GM23338 (cell line): ENCODE measurements at regions not wholly inside any gene's neighbourhood (a gene's known extent, or its start where the extent isn't known, plus 50 kb on each side); places are given as distances from the start of the nearest gene placed in this dataset.

ENCODE experiments used
- ATAC-seq: fragments of 200-7000 bp; cut with Tn5 transposase; 3 replicates; pipeline ENCODE4 v1.9.1; 2020
- DNase-seq: peaks from one replicate; pipeline ENCODE4 v3.0.0-alpha.2; 2015; ENCODE audit warnings: low spot score
- H2AFZ ChIP-seq: fragments of 200-600 bp; sonication (generic); 2 replicates; pipeline ENCODE4 v1.8.0; 2016; ENCODE audit warnings: antibody characterized with exemption, mild to moderate bottlenecking, moderate library complexity
- H3F3A ChIP-seq: fragments of 200-600 bp; sonication (generic); replicated peaks from 2 replicates; pipeline ENCODE4 v1.8.0; 2017; ENCODE audit warnings: antibody characterized with exemption, mixed run types, low read depth
- H3K27ac ChIP-seq: fragments of 200-600 bp; sonication (generic); 2 replicates; pipeline ENCODE4 v1.6.1; 2016; ENCODE audit warnings: low read depth
- H3K27me3 ChIP-seq: fragments of 200-600 bp; sonication (generic); 2 replicates; pipeline ENCODE4 v1.8.0; 2016; ENCODE audit warnings: mild to moderate bottlenecking, mixed run types, moderate library complexity; ENCODE audit not compliant: insufficient read depth
- H3K36me3 ChIP-seq: fragments of 200-600 bp; sonication (generic); 2 replicates; pipeline ENCODE4 v1.8.0; 2016; ENCODE audit warnings: mild to moderate bottlenecking; ENCODE audit not compliant: insufficient read depth
- H3K4me1 ChIP-seq: fragments of 200-600 bp; sonication (generic); 2 replicates; pipeline ENCODE4 v1.8.0; 2016; ENCODE audit warnings: mild to moderate bottlenecking, moderate library complexity; ENCODE audit not compliant: insufficient read depth
- H3K4me2 ChIP-seq: fragments of 200-600 bp; sonication (generic); 2 replicates; pipeline ENCODE4 v1.7.1; 2017; ENCODE audit warnings: mixed run types
- H3K4me3 ChIP-seq: fragments of 200-600 bp; sonication (generic); 2 replicates; pipeline ENCODE4 v1.6.1; 2016; ENCODE audit warnings: mixed run types
- H3K79me2 ChIP-seq: fragments of 200-600 bp; sonication (generic); replicated peaks from 2 replicates; pipeline ENCODE4 v1.8.0; 2017; ENCODE audit warnings: mild to moderate bottlenecking; ENCODE audit not compliant: insufficient read depth
- H3K9me2 ChIP-seq: fragments of 200-600 bp; sonication (generic); 2 replicates; pipeline ENCODE4 v1.8.0; 2017; ENCODE audit not compliant: insufficient read depth
- H4K20me1 ChIP-seq: fragments of 200-600 bp; sonication (generic); replicated peaks from 2 replicates; pipeline ENCODE4 v1.8.0; 2017; ENCODE audit warnings: mild to moderate bottlenecking; ENCODE audit not compliant: insufficient read depth
- H3K27ac Mint-ChIP-seq: 2 replicates; pipeline ENCODE4 v1.8.0; 2020; ENCODE audit warnings: inconsistent platforms, mild to moderate bottlenecking, moderate library complexity, mixed read lengths
- H3K27me3 Mint-ChIP-seq: 3 replicates; pipeline ENCODE4 v1.8.0; 2022; ENCODE audit warnings: low read depth, mild to moderate bottlenecking, moderate library complexity, mixed read lengths, inconsistent platforms; ENCODE audit not compliant: insufficient read depth, poor library complexity
- H3K36me3 Mint-ChIP-seq: 3 replicates; pipeline ENCODE4 v1.8.0; 2021; ENCODE audit warnings: low read depth, mild to moderate bottlenecking, inconsistent platforms, moderate library complexity, mixed read lengths
- H3K4me1 Mint-ChIP-seq: 3 replicates; pipeline ENCODE4 v1.8.0; 2020; ENCODE audit warnings: mild to moderate bottlenecking, inconsistent platforms, mixed read lengths
- H3K4me3 Mint-ChIP-seq: 3 replicates; pipeline ENCODE4 v1.8.0; 2021; ENCODE audit warnings: moderate library complexity, mild to moderate bottlenecking, inconsistent platforms, mixed read lengths
- H3K9me3 Mint-ChIP-seq: 3 replicates; pipeline ENCODE4 v1.8.0; 2020; ENCODE audit warnings: moderate library complexity, mild to moderate bottlenecking, inconsistent platforms, mixed read lengths
- CREB1 ChIP-seq: fragments of 250-450 bp; sonication (Bioruptor Pico); IDR thresholded peaks from 2 replicates; pipeline ENCODE4 v1.5.0; 2020; ENCODE audit warnings: low read depth, mild to moderate bottlenecking, moderate library complexity
- CTCF ChIP-seq, 2 experiments: fragments of 200-600 bp in 1 of 2; sonication (generic) in 1 of 2; conservative IDR thresholded peaks; 2 replicates each; pipeline versions ENCODE4 v1.5.1 to v1.6.1; 2016 to 2017; ENCODE audit warnings: antibody characterized with exemption in 2 of 2, low read depth in 2 of 2, mild to moderate bottlenecking in 2 of 2, moderate library complexity in 1 of 2
- EZH2 ChIP-seq: fragments of 200-600 bp; sonication (generic); IDR thresholded peaks from one replicate; pipeline ENCODE4 v1.8.0; 2017; ENCODE audit warnings: antibody characterized with exemption, mild to moderate bottlenecking, low read depth; ENCODE audit not compliant: unreplicated experiment
- NANOG ChIP-seq: IDR thresholded peaks from 2 replicates; pipeline ENCODE4 v1.6.1; 2016; ENCODE audit warnings: antibody characterized with exemption, borderline replicate concordance
- POLR2AphosphoS5 ChIP-seq: IDR thresholded peaks from 2 replicates; pipeline ENCODE4 v1.6.1; 2016; ENCODE audit warnings: antibody characterized with exemption, low read depth
- REST ChIP-seq: IDR thresholded peaks from one replicate; pipeline ENCODE4 v1.6.1; 2018; ENCODE audit warnings: antibody characterized with exemption; ENCODE audit not compliant: unreplicated experiment
- STAT1 ChIP-seq: IDR thresholded peaks from one replicate; pipeline ENCODE4 v1.6.1; 2016; ENCODE audit warnings: antibody characterized with exemption; ENCODE audit not compliant: unreplicated experiment
- ZNF331 ChIP-seq: fragments of 250-450 bp; sonication (Bioruptor Pico); IDR thresholded peaks from 2 replicates; pipeline ENCODE4 v1.5.0; 2020; ENCODE audit warnings: low read depth, mild to moderate bottlenecking, moderate library complexity
- ZNF462 ChIP-seq: fragments of 250-450 bp; sonication (Bioruptor Pico); IDR thresholded peaks from 2 replicates; pipeline ENCODE4 v1.5.0; 2020; ENCODE audit warnings: mild to moderate bottlenecking, moderate library complexity

GRCh38 chr14:22291406-22291805 is 297.6 kb downstream of the DAD1 start:
- peaks cover 2% of the 10 kb centered on the region; the same call in 1 of the 2 replicates for H3K9me2 ChIP-seq
- ATAC-seq (no peak), DNase-seq (no peak)
- no peaks in the 10 kb centered on the region for H3K79me2 ChIP-seq
- no peaks in the 10 kb centered on the region for H3F3A ChIP-seq
- Mint-ChIP-seq H3K36me3 (no peaks in the 10 kb centered on the region), H3K9me3 (peaks cover 3% of the 10 kb centered on the region; the same call in 1 of the 3 replicates), H3K27me3 (peaks cover 4% of the 10 kb centered on the region), H3K4me3 (no peak overlapping the region), H3K4me1 (peaks cover 28% of the 10 kb centered on the region), H3K27ac (no peak overlapping the region)
- TF ChIP-seq STAT1 (no peak), ZNF462 (CRISPR knock-in tag) (no peak), ZNF331 (CRISPR knock-in tag) (no peak), CREB1 (CRISPR knock-in tag) (no peak)
- no peak overlapping the region for H3K4me2 ChIP-seq
- no peak overlapping the region for H2AFZ ChIP-seq
- no peak overlapping the region for H3K27ac ChIP-seq
- peaks cover 21% of the 10 kb centered on the region for H3K4me1 ChIP-seq
- H3K27me3 ChIP-seq, result no peaks in the 10 kb centered on the region
- no peaks in the 10 kb centered on the region for H3K36me3 ChIP-seq
- H4K20me1 ChIP-seq, result no peaks in the 10 kb centered on the region
- H3K4me3 ChIP-seq, result no peak overlapping the region

- H3K9me3 Mint-ChIP-seq, result no peaks in the 10 kb centered on the region; the same call in 2 of the 3 replicates
- TF ChIP-seq CTCF (conservative IDR thresholded peaks at IDR 0.05; ENCODE audit: low read depth in 2 of 2), result no peak
- no peak for TF ChIP-seq POLR2AphosphoS5
- TF ChIP-seq NANOG, result no peak
- TF ChIP-seq CREB1 (CRISPR knock-in tag), result no peak
- TF ChIP-seq EZH2, result no peak
- TF ChIP-seq REST, result no peak
These were observed 299.5 kb downstream of the DAD1 start for GRCh38 chr14:22289570-22289969.

More at GRCh38 chr14:22289570-22289969, 299.5 kb downstream of the DAD1 start:
- Mint-ChIP-seq H3K27ac (no peak overlapping the region), H3K27me3 (peaks cover 4% of the 10 kb centered on the region), H3K4me3 (no peak overlapping the region), H3K4me1 (peaks cover 20% of the 10 kb centered on the region), H3K36me3 (no peaks in the 10 kb centered on the region)
- Histone ChIP-seq H3K4me2 (no peak overlapping the region), H3K9me2 (peaks cover 7% of the 10 kb centered on the region; the same call in 1 of the 2 replicates), H2AFZ (peak overlapping the region; percentile 80; the same call in 1 of the 2 replicates), H3K36me3 (no peaks in the 10 kb centered on the region), H3K79me2 (no peaks in the 10 kb centered on the region), H3K27ac (no peak overlapping the region), H3K4me3 (no peak overlapping the region), H4K20me1 (no peaks in the 10 kb centered on the region), H3F3A (no peaks in the 10 kb centered on the region), H3K4me1 (peaks cover 10% of the 10 kb centered on the region), H3K27me3 (no peaks in the 10 kb centered on the region)
- DNase-seq (no peak), ATAC-seq (no peak)
